K562 (cell line): ENCODE measurements at regions not wholly inside any gene's neighbourhood (a gene's known extent, or its start where the extent isn't known, plus 50 kb on each side); places are given as distances from the start of the nearest gene placed in this dataset.

Source experiments
- ATAC-seq: fragments of 200-7000 bp; cut with Tn5 transposase; 3 replicates; pipeline ENCODE4 v1.9.1; 2020; ENCODE audit warnings: moderate library complexity
- BruUV-seq: library from RNA; stranded (reverse); fragments of 400-500 nt; replicated peaks from 2 replicates; lab custom pipeline; 2021; lab: Mats Ljungman, UMichigan
- CTCF ChIA-PET: fragments of 300-600 bp; formaldehyde crosslinking; extraction: SDS; loops from one replicate; lab custom pipeline; 2021; ENCODE audit warnings: low intra/inter-chr PET ratio; lab: Yijun Ruan, JAX
- POLR2A ChIA-PET: fragments of 300-600, 350-650 bp; sonication (Branson Sonifier 250); formaldehyde crosslinking; extraction: SDS; loops from one replicate; lab custom pipeline; 2021; ENCODE audit warnings: antibody characterized with exemption, inconsistent platforms; lab: Yijun Ruan, JAX
- DNase-seq, 4 experiments: peaks; one replicate each; pipeline versions ENCODE4 v3.0.0 to v3.0.0-alpha.2; 2011 to 2018; ENCODE audit warnings: low spot score in 3 of 4, mixed read lengths in 3 of 4; ENCODE audit errors: extremely low read depth in 1 of 4
- FAIRE-seq: peaks from 2 replicates; lab custom pipeline; 2011; peaks lifted over from hg19 to GRCh38; lab: Jason Lieb, UNC
- H2AFZ ChIP-seq: 2 replicates; pipeline ENCODE4 v1.6.0; 2011; ENCODE audit warnings: low read depth, low read length, control low read depth, inconsistent platforms
- H3K27ac ChIP-seq: fragments of 200-600 bp; 3 replicates; pipeline ENCODE4 v1.8.0; 2011; ENCODE audit warnings: low read depth, mild to moderate bottlenecking, control low read depth, inconsistent platforms, low read length, moderate library complexity, mixed read lengths; ENCODE audit errors: extremely low read depth
- H3K27me3 ChIP-seq, 2 experiments: fragments of 300-600 bp in 1 of 2; 2 replicates in 1 of 2; 3 replicates in 1 of 2; pipeline versions ENCODE4 v1.6.0 to v1.8.0; 2011; ENCODE audit warnings: inconsistent platforms in 2 of 2, low read length in 2 of 2, mild to moderate bottlenecking in 1 of 2, mixed read lengths in 1 of 2, moderate library complexity in 1 of 2; ENCODE audit not compliant: control insufficient read depth in 2 of 2, insufficient read depth in 2 of 2
- H3K36me3 ChIP-seq: fragments of 300-600 bp; 3 replicates; pipeline ENCODE4 v1.8.0; 2011; ENCODE audit warnings: mild to moderate bottlenecking, low read length, inconsistent platforms; ENCODE audit not compliant: control insufficient read depth, insufficient read depth
- H3K4me1 ChIP-seq, 2 experiments: fragments of 200-600 bp in 1 of 2; replicated peaks in 1 of 2; 2 replicates in 1 of 2; 3 replicates in 1 of 2; pipeline versions ENCODE4 v1.5.1 to v1.8.0; 2011; ENCODE audit warnings: inconsistent platforms in 2 of 2, low read length in 2 of 2, mild to moderate bottlenecking in 1 of 2, mixed read lengths in 1 of 2, moderate library complexity in 1 of 2; ENCODE audit not compliant: control insufficient read depth in 2 of 2, insufficient read depth in 2 of 2
- H3K4me2 ChIP-seq: 2 replicates; pipeline ENCODE4 v1.6.1; 2011; ENCODE audit warnings: low read length, control low read depth, inconsistent platforms, mixed read lengths; ENCODE audit not compliant: insufficient read depth
- H3K4me3 ChIP-seq: fragments of 200-600 bp; sonication (generic), shearing (Covaris generic); 2 replicates; pipeline ENCODE4 v1.5.1; 2016; ENCODE audit warnings: control low read depth, inconsistent platforms
- H3K79me2 ChIP-seq: fragments of 200-600 bp; 3 replicates; pipeline ENCODE4 v1.8.0; 2011; ENCODE audit warnings: low read length, inconsistent platforms; ENCODE audit not compliant: control insufficient read depth, insufficient read depth
- H3K9ac ChIP-seq, 2 experiments: 2 replicates each; pipeline versions ENCODE4 v1.6.0 to v1.6.1; 2011; ENCODE audit warnings: low read depth in 2 of 2, low read length in 2 of 2, control low read depth in 1 of 2, inconsistent platforms in 1 of 2, mild to moderate bottlenecking in 1 of 2, mixed read lengths in 1 of 2; ENCODE audit not compliant: insufficient read depth in 1 of 2
- H3K9me1 ChIP-seq: one replicate; pipeline ENCODE4 v1.6.0; 2011; ENCODE audit warnings: inconsistent platforms, mild to moderate bottlenecking, low read length, moderate library complexity; ENCODE audit not compliant: control insufficient read depth, insufficient read depth
- H3K9me3 ChIP-seq: replicated peaks from 2 replicates; pipeline ENCODE4 v1.5.1; 2011; ENCODE audit warnings: low read depth, low read length, inconsistent platforms; ENCODE audit not compliant: control insufficient read depth, insufficient read depth
- H4K20me1 ChIP-seq: replicated peaks from 2 replicates; pipeline ENCODE4 v1.6.1; 2011; ENCODE audit warnings: low read length, inconsistent platforms, mixed read lengths; ENCODE audit not compliant: control insufficient read depth, insufficient read depth
- CTBP1 ChIP-seq: fragments of 450-650 bp; IDR thresholded peaks from 2 replicates; pipeline ENCODE4 v1.6.1; 2016; ENCODE audit warnings: borderline replicate concordance
- EGR1 ChIP-seq: fragments of 450-650 bp; conservative IDR thresholded peaks from 2 replicates; pipeline ENCODE4 v1.6.1; 2017; ENCODE audit warnings: mild to moderate bottlenecking
- HDAC8 ChIP-seq: fragments of 450-650 bp; IDR thresholded peaks from 2 replicates; pipeline ENCODE4 v1.6.1; 2016; ENCODE audit warnings: mild to moderate bottlenecking, missing genetic modification characterization, moderate library complexity, missing compliant biosample characterization
- KLF1 ChIP-seq: fragments of 450-650 bp; IDR thresholded peaks from 2 replicates; pipeline ENCODE4 v1.6.1; 2016; ENCODE audit warnings: missing genetic modification characterization, missing compliant biosample characterization
- NFRKB ChIP-seq: fragments of 450-650 bp; IDR thresholded peaks from 2 replicates; pipeline ENCODE4 v1.6.1; 2016; ENCODE audit warnings: low read depth
- NONO ChIP-seq, 2 experiments: fragments of 200-400 bp in 1 of 2; fragments of 450-650 bp in 1 of 2; formaldehyde crosslinking in 1 of 2; IDR thresholded peaks; 2 replicates each; pipeline ENCODE4 v1.6.1; 2017; ENCODE audit warnings: low read depth in 2 of 2, mild to moderate bottlenecking in 2 of 2, moderate library complexity in 2 of 2, low read length in 1 of 2
- NRF1 ChIP-seq, 2 experiments: fragments of 450-650 bp; IDR thresholded peaks in 1 of 2; conservative IDR thresholded peaks in 1 of 2; 2 replicates each; pipeline ENCODE4 v1.6.1; 2014; ENCODE audit warnings: mild to moderate bottlenecking in 2 of 2
- PHTF2 ChIP-seq: fragments of 250-450 bp; sonication (Bioruptor Pico); IDR thresholded peaks from 2 replicates; pipeline ENCODE4 v1.5.0; 2021; ENCODE audit warnings: mild to moderate bottlenecking
- TOE1 ChIP-seq, 2 experiments: fragments of 450-650 bp in 1 of 2; sonication (generic) in 1 of 2; formaldehyde crosslinking in 1 of 2; IDR thresholded peaks; 2 replicates each; pipeline versions ENCODE4 v1.7.1 to v1.8.0; 2016 to 2022; ENCODE audit warnings: borderline replicate concordance in 2 of 2, mild to moderate bottlenecking in 2 of 2, antibody characterized with exemption in 1 of 2, inconsistent platforms in 1 of 2, low read depth in 1 of 2, missing genetic modification reagents in 1 of 2, moderate library complexity in 1 of 2
- ZNF589 ChIP-seq: fragments of 200-800 bp; sonication (Bioruptor generic); IDR thresholded peaks from 2 replicates; pipeline ENCODE4 v1.6.1; 2016; ENCODE audit warnings: low read depth, missing genetic modification characterization, missing compliant biosample characterization
- ZNF766 ChIP-seq: fragments of 200-800 bp; sonication (Bioruptor generic); conservative IDR thresholded peaks from 2 replicates; pipeline ENCODE4 v1.6.1; 2016; ENCODE audit warnings: missing genetic modification characterization, missing compliant biosample characterization
- WGBS: fragments of 100-300 bp; shearing (Covaris generic); methylation state at CpG from one replicate; pipeline ENCODE4 v1.1.6; 2016; ENCODE audit warnings: low coverage, mixed read lengths; ENCODE audit not compliant: insufficient coverage; ENCODE audit errors: missing lambda C conversion rate; 5-methylcytosine and 5-hydroxymethylcytosine counted together
- in situ Hi-C: fragments of 300-500 bp; cut with MboI; formaldehyde crosslinking; loops from 4 replicates; pipeline ENCODE4 v1.15.0; 2018; ENCODE audit warnings: inconsistent platforms, mixed read lengths
- intact Hi-C: fragments of 100-400 bp; cut with micrococcal nuclease; formaldehyde crosslinking; loops from 2 replicates; pipeline ENCODE4 v1.14.2; 2022
- TF ChIP-seq, protein P1 (sequence below): fragments of 450-650 bp; formaldehyde crosslinking; IDR thresholded peaks from 2 replicates; pipeline ENCODE4 v1.4.0; 2020; ENCODE audit warnings: mild to moderate bottlenecking, moderate library complexity
- TF ChIP-seq, protein P2 (sequence below): fragments of 450-650 bp; IDR thresholded peaks from 2 replicates; pipeline ENCODE4 v1.6.1; 2017; ENCODE audit warnings: antibody characterized with exemption, mild to moderate bottlenecking
- TF ChIP-seq, protein P3 (sequence below): fragments of 450-650 bp; IDR thresholded peaks from 2 replicates; pipeline ENCODE4 v1.6.1; 2016; ENCODE audit warnings: missing biosample characterization, missing genetic modification characterization

DNA sequence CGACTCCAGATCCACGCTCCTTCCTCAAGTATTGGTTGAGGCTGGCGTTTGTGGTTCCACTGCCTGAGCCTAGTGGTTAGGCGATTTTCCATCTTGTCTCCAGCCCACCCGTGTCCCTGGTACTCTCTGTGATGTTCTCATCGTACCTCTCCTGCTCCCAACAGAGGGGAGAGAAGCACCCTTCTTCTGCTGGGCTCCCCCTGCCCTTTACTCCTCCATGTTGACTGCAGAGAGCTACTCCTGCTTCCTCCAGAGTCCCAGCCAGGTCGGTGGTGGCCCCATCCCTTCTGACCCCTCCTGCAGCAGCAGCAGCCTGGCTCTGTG, 164.0 kb upstream of the BCOR start (continued):
- TF ChIP-seq CTBP1 (no peak), PHTF2 (CRISPR knock-in tag) (no peak), ZNF589 (CRISPR knock-in tag) (peak; percentile 59; the same call in 1 of the 2 replicates), HDAC8 (tag) (peak; percentile 63; the same call in 1 of the 2 replicates), TOE1 (IDR thresholded peaks at IDR 0.05; ENCODE audit: borderline replicate concordance) (no peak), TOE1 (CRISPR knock-in tag; IDR thresholded peaks at IDR 0.05; ENCODE audit: borderline replicate concordance, low read depth) (no peak), KLF1 (tag) (no peak)
- TF ChIP-seq, protein P1, sequence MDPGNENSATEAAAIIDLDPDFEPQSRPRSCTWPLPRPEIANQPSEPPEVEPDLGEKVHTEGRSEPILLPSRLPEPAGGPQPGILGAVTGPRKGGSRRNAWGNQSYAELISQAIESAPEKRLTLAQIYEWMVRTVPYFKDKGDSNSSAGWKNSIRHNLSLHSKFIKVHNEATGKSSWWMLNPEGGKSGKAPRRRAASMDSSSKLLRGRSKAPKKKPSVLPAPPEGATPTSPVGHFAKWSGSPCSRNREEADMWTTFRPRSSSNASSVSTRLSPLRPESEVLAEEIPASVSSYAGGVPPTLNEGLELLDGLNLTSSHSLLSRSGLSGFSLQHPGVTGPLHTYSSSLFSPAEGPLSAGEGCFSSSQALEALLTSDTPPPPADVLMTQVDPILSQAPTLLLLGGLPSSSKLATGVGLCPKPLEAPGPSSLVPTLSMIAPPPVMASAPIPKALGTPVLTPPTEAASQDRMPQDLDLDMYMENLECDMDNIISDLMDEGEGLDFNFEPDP (CRISPR knock-in tag), result no peak

DNA sequence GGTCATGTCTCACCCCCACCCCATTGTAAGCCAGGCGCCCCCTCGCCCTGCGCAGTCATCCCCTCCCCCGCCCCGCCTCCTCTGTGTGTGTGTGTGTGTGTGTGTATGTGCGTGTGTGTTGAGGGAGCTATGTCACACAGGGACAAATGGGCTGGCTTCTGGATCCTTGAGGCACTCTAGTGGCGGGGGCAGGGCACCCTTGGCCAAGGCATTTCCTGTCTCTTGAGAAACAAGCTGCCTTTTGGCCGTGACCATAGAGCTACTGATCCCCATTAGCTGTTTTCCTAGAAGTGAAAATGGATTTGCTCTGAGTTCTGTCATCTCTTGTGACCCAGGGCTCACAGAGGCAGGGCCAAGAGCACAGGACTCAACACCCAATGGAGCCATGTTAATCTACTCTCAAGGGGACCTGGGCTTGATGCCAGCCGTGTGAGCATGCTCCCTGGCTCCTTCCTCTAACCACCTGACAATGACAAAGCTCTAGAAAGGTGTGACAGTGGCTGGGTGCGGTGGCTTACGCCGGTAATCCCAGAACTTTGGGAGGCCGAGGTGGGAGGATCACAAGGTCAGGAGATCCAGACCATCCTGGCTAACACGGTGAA, 162.5 kb upstream of the BCOR start:
- peak; percentile 12; the same call in 2 of the 3 replicates for ATAC-seq
- ChIA-PET POLR2A (interaction anchor here (0.7 kb wide), 1 partner anchor 84 kb away, joined by 5 read pairs; no protein-coding TSS in a partner anchor), CTCF (no interaction called here)
- Histone ChIP-seq H3K36me3 (no peaks in the 10 kb centered on the region), H2AFZ (peak overlapping the region; percentile 66), H4K20me1 (no peaks in the 10 kb centered on the region), H3K4me1 (peaks cover 4 to 28% of the 10 kb centered on the region in 2 experiments; a peak in 3 of 5 replicates), H3K4me2 (no peak overlapping the region), H3K27ac (peak overlapping the region; percentile 58; the same call in 2 of the 3 replicates), H3K4me3 (no peak overlapping the region), H3K9me3 (no peaks in the 10 kb centered on the region), H3K27me3 (no peaks in the 10 kb centered on the region), H3K9ac (no peak overlapping the region; a peak in 1 of 4 replicates), H3K79me2 (no peaks in the 10 kb centered on the region), H3K9me1 (no peaks in the 10 kb centered on the region)
- intact Hi-C loops (loop anchor here (10.0 kb wide), 1 partner anchor 445 kb away; no protein-coding TSS in a partner anchor), in situ Hi-C loops (loop anchor here (10.0 kb wide), 1 partner anchor 155 kb away; no protein-coding TSS in a partner anchor)
- no TSS peak for BruUV-seq
- peak in 1 of 4 experiments; percentile 34 for DNase-seq
- whole genome bisulfite sequencing, result 41% methylated on average over 3 of the region's 14 CpGs
- peak; percentile 32 for FAIRE-seq
- TF ChIP-seq, protein P2, sequence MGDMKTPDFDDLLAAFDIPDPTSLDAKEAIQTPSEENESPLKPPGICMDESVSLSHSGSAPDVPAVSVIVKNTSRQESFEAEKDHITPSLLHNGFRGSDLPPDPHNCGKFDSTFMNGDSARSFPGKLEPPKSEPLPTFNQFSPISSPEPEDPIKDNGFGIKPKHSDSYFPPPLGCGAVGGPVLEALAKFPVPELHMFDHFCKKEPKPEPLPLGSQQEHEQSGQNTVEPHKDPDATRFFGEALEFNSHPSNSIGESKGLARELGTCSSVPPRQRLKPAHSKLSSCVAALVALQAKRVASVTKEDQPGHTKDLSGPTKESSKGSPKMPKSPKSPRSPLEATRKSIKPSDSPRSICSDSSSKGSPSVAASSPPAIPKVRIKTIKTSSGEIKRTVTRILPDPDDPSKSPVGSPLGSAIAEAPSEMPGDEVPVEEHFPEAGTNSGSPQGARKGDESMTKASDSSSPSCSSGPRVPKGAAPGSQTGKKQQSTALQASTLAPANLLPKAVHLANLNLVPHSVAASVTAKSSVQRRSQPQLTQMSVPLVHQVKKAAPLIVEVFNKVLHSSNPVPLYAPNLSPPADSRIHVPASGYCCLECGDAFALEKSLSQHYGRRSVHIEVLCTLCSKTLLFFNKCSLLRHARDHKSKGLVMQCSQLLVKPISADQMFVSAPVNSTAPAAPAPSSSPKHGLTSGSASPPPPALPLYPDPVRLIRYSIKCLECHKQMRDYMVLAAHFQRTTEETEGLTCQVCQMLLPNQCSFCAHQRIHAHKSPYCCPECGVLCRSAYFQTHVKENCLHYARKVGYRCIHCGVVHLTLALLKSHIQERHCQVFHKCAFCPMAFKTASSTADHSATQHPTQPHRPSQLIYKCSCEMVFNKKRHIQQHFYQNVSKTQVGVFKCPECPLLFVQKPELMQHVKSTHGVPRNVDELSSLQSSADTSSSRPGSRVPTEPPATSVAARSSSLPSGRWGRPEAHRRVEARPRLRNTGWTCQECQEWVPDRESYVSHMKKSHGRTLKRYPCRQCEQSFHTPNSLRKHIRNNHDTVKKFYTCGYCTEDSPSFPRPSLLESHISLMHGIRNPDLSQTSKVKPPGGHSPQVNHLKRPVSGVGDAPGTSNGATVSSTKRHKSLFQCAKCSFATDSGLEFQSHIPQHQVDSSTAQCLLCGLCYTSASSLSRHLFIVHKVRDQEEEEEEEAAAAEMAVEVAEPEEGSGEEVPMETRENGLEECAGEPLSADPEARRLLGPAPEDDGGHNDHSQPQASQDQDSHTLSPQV, result peak; percentile 43; the same call in 1 of the 2 replicates
- TF ChIP-seq NRF1 (conservative IDR thresholded peaks at IDR 0.05 in 1 of 2, IDR thresholded peaks at IDR 0.05 in 1 of 2), result peak; percentile 11 to 30; a peak in 1 of 4 replicates
- TF ChIP-seq NFRKB, result 0 out of 2 replicates have a peak, but pooled peaks have one; percentile 54
- TF ChIP-seq ZNF766, result 0 out of 2 replicates have a peak, but pooled peaks have one; percentile 20
- TF ChIP-seq NONO (IDR thresholded peaks at IDR 0.05; ENCODE audit: low read depth in 2 of 2, low read length in 1 of 2), result no peak
- TF ChIP-seq, protein P3, sequence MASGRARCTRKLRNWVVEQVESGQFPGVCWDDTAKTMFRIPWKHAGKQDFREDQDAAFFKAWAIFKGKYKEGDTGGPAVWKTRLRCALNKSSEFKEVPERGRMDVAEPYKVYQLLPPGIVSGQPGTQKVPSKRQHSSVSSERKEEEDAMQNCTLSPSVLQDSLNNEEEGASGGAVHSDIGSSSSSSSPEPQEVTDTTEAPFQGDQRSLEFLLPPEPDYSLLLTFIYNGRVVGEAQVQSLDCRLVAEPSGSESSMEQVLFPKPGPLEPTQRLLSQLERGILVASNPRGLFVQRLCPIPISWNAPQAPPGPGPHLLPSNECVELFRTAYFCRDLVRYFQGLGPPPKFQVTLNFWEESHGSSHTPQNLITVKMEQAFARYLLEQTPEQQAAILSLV (tag), result no peak
- peak; percentile 40; the same call in 1 of the 2 replicates for TF ChIP-seq EGR1
